Activated CD4-positive, alpha-beta T cell treated with anti-CD3 and anti-CD28 coated beads for 1 hour (primary cell): ENCODE measurements at regions not wholly inside any gene's neighbourhood (a gene's known extent, or its start where the extent isn't known, plus 50 kb on each side); places are given as distances from the start of the nearest gene placed in this dataset.

ENCODE experiments used
- DNase-seq: peaks from one replicate; pipeline ENCODE4 v3.0.0-alpha.2; 2020

- no peak for DNase-seq
Observed at GRCh38 chr15:31513178-31513577, 186.5 kb downstream of the KLF13 start.

DNA sequence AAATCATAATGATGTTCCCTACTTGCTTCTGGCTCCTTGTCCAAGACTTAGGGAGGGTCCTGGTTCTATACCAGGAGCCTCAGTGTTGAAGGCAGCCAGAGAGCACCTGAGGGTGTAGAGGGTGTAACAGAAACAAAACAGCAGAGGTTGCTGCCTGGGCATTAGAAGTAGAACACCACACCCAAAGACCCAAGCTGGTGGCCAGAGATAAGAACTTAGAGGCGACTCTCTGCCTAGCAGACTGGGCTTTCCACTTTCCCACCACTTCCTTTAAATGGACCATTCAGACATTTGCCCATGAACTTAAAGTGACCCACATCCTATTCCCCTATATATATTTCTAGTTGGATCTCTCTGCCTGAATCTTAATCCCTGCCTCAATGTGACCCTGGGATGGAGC, 189.8 kb downstream of the KLF13 start:
- no peak for DNase-seq

GRCh38 chr15:31516874-31517273, 190.2 kb downstream of the KLF13 start:
- no peak for DNase-seq

DNA sequence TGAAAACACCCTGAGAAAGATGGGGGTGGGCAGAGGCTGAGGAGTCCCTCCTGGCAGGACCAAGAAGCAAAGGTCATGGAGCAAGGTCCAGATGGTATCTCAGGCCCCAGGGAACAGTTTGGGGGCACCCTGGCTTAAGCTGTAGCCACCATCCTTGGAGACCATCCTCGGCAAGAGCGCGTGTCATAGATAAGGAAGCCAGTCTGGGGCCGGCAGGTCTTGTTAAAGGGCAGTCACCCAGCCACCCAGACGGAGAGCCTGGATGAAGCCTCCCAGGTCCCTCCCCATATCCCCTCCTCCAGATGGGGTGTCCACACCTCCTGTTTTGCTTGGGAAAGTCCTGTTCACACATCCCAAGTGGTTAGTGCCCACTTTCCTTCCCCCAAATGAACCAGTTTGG, 191.1 kb downstream of the KLF13 start:
- no peak for DNase-seq

DNA sequence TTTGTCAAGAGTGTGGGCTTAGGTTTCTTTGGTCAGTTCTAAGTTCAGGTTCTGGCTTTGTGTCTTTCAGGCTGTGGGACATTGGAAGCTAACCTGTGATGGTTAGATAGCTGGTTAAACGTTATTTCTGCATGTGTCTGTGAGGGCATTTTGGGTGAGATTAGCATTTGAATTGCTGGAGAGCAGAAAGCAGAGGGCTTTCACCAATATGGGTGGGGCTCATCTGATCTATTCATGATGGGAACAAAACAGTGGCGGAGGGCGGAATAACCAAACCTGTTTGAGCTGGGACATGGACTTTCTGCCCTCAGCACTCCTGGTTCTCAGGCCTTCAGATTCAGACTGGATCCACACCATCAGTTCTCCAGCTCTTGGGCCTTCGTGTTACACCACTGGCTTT, 195.4 kb downstream of the KLF13 start:
- DNase-seq, result no peak

GRCh38 chr15:31523027-31523654, 196.5 kb downstream of the KLF13 start:
- no peak for DNase-seq

DNA sequence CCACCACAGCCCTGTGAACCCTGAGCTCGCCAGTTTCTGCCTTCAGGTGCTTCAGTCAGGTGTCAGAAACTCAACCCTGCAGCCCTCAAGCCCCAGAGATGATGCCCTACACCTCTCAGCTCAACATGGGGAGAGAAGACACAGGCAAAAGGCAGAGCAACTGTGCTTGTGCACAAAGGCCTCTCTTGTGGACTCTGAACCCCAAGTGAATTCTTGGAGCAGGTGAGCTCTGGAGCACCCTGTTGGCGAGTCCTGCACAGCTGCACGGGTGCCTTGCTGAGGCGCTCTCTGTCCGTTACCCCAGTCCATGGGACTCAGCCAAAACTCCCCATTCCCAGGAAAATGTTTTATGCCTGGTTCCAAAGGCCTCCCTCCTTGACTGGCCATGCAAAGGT, 197.0 kb downstream of the KLF13 start:
- DNase-seq, result no peak

DNA sequence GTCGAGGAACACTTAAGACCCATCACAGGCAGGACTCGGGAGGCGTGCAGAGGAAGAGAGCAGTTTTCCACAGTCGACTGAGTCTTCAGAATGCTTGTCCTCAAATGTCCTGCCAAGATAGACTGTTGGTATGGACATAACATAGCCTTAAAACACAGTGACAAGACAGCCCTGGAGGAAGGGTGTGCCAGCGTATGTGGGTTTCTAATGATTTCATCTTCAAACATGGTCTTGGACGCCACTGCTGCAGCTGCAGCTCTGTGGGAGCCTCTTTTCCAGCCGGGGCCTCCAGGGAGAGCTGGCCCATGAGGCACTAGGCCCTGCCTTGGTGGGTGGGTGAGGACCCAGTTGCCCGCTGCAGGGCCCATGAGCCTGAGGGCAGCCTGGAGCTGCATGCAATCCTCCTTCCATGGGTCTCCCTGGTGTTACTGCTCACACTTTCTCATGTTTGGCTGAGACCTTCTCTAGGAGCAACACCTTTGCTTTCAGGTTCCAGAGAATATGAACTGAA, 198.6 kb downstream of the KLF13 start:
- no peak for DNase-seq

DNA sequence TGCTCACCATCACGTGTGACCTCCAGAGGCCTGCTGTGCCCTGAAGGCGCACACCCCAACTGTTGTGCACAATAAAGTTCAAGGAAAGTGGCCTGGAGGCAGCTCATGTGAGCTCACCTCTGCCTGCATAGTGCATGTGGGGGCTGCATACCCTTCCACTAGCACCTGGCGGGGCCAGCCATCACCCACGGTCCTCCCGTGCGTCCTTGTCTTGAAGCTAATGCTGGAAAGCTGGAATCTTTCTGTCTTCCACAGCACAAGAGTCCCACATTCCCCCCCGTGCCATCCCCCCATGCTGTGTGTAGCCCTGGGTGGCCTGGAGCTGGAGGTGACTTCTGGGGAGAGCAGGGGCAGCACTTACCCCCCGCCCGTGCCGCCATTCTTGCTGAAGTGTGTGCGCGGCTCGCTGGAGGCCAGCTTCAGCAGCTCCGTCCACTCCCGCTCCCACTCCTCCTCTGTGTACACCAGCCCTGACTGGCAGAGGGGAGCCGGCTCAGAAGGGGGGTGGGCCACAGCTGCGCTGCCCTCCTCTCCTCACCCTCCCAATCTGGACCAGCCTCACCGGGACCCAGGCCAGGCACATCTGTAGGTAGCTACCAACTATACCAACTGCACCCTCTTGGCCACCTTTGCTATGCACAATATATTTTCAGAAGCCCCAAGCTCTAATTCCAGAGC, 199.5 kb downstream of the KLF13 start:
- DNase-seq, result no peak

GRCh38 chr15:31526916-31527690, 200.5 kb downstream of the KLF13 start:
- no peak for DNase-seq

DNA sequence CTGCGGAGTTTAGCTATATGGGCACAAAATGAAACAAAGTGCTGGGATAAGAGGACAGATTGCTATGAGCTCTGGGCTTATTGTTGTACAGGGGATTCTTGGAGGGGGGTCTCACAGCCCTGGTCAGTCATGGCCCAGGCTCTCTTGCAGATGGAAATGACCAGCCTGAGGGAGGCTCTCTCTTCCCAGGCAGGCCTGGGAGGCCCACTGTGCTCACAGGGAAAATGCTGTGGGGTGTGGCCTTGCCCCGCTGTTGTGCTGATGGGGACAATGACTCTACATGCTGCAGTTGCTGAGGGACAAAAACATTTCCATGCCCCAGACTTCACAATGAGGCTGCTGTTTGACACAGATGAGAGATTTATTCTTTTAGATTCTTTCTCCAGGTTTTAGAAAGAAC, 202.2 kb downstream of the KLF13 start:
- DNase-seq, result no peak

DNA sequence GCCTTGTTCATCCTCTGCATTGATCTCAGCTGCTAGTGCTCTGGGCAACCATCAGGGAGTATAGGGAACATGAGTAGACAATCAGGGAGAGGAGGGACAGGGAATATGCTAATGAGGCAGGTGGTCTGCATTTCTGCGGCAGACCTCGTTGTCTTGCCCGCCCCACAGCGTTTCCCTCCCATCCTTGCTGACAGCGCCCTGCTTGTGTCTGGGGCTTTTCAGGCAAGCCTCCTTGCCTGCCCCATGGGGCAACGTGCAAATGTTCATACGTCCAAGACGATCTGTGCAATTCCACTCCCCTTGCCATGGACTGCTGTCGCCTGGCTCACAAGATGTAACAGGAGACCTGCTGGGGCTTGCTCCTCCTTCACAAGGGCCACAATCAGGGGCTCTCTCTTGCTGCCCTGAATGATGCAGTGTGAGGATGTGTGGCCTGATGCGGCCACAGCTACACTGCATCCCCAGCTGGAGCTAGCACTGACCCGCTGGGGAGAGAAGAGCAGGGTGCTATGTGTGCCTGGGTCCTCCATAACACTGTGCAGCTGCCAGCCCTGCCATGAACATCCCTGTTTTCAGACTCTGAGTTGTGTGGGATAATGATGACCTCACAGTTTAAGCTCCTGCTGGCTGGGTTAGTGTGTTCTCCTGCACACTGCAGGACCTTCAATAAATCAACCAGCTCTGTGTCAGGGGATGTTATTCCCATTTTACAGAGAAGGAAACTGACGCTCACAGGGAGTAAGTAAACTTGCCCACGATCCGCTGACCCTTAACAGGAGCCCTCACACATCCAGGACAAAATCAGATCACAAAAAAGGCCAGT, 211.3 kb downstream of the KLF13 start:
- DNase-seq, result no peak

DNA sequence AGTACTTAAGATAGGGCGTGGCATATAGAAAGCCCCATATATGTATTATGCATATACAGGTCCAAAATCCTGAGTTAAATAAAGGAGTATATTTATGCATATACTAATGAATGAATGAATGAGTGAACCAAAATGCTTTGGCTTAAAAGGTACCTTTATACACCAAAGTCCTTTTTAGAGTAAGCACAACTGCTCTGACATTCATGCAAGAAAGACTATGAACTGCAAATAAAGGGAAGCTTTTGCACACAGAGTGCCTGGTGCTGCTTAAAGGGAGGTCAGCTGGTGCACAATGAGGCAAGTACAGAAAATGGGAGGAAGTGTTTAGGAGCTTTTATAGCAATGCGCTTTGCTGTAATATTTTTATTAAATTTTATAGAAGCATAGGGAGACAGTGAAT, 214.0 kb downstream of the KLF13 start:
- DNase-seq, result no peak

- no peak for DNase-seq
Observed at GRCh38 chr15:31544361-31544760, 217.7 kb downstream of the KLF13 start.

GRCh38 chr15:31545257-31545656, 218.6 kb downstream of the KLF13 start:
- no peak for DNase-seq

DNA sequence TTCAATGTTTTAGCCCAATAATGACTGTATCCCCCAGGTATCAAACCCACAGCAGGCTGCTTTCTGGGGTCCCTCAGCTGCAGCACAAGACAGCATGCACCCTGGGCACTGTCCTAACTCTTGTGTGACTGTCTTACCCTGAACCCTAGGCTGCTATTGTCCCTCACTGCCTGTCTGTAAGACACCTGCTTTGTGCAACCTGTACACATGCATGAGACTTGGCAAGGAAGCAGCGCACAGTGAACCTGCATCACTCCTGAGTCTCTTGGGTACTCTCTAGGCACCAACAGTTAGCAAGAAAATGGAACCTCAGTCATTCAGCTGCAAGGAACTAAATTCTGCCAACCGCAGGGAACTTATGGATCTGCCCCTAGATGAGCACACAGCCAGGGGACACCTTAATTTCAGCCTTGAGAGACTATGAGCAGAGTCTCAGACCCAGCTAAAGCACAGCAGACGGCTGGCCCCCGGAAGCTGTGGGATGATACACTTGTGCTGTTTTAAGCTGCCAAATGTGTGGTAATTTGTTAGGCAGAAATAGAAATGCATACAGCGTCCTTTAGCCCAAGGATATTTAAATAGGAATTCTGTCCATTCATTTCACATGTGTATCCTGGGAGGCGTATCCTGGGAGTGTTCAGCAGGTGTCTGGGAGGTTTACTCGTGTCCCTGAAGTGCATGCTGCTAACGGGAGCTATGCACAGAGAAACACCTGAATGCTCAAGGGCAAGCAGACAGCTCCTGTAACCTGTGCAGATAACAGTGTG, 223.8 kb downstream of the KLF13 start:
- DNase-seq, result no peak

DNA sequence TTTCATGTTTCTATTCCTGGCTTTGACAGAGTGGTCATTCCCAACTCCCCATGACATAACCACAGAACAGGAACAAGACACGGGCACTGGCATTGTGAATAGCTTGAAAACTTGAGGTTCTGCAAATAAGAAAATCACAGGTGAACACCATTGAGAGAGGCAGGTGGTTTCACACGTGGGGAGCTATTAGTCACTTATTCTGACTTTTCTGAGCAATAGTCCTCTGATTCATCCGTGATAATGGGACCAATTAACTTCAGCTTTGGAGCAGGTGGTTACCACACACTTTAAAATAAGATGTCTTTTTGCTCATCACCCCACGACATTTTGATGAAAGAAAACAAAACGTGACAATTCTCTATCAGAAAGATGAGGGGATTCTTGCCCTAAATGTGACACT, 224.7 kb downstream of the KLF13 start:
- no peak for DNase-seq

GRCh38 chr15:31552482-31553099, 226.0 kb downstream of the KLF13 start:
- no peak for DNase-seq

DNA sequence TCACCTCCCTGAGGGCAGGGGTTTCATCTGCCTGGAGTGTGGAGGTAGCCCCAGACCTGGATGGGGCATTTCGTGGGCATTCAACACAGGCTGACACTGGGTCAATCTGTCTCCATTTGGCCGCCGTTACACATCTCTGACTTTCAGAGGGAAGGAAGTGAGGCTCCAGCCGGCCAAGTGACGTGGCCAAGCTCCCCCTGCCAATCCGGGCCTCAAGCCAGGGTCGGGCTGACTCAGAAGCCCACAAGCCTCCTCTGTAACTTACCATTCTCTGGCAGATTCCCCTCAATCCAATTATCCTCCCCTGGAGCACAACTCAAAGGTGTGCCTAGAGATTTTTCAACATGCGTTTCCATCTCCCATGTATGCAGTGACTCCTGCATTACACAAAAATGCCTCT, 227.6 kb downstream of the KLF13 start:
- no peak for DNase-seq

DNA sequence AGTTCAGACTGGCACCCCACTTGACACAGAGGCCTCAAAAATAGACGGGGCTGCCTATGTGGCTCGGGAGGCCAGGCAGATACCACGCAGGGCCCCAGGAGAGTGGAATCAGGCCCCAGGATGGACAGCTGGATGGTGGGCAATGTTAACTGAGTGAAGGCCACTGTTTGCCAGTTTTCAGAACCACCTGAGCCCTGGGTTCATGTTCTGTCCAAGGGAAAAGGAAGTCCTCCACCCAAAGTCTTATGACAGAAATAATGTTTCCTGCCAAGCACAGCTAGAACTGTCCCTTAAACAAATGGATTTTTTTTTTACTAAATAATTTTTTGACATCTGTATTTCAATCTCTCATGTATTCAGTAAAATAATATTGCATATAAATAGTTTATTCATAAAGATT, 228.4 kb downstream of the KLF13 start:
- DNase-seq, result no peak

DNA sequence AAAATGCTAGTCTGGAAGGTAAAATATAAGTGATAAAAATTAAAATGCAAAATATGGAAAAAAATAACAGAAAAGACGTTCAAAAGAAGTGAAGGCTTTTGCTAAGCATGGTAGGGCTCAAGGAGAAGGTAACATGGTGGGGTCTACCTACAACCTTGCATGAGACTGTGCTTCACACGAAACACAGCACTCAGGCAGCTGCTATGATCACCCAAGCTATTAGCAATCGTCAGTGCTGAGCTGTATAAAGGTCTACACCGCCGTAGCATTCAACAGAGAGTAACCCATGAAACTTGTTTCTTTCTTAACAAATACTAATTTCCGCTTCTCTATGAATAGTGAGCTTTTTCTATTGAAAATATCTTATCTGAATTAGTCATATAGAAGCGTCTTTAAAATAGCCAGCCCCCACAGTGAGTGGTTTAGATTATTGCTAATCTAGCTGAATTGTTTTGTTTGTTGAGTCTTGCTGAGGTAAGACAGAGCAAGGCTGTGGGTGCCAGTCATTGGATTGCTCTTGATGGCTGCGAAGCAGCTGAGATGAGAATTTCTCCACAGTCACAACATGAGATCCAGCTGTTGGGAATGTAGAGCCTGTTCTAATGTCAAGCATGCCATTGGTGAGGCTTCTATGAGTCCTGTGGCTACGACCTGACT, 230.0 kb downstream of the KLF13 start:
- DNase-seq, result no peak
